Mucosa of rectum (tissue), 2 donors: ENCODE measurements at regions not wholly inside any gene's neighbourhood (a gene's known extent, or its start where the extent isn't known, plus 50 kb on each side); places are given as distances from the start of the nearest gene placed in this dataset.
"Not testable (repeated sequence)": the region's sequence is repeated elsewhere in the genome, so short reads cannot be mapped to it uniquely, and the experiment has no call there.

ENCODE experiments used
- H3K27ac ChIP-seq, 2 donors: one replicate each; pipeline ENCODE4 v1.7.0; 2013; ENCODE audit warnings: inconsistent platforms in 2 of 2, low read depth in 2 of 2, low read length in 2 of 2
- H3K27me3 ChIP-seq, 2 donors: one replicate each; pipeline ENCODE4 v1.7.0; 2013; ENCODE audit warnings: low read length in 2 of 2; ENCODE audit not compliant: control insufficient read depth in 2 of 2, insufficient read depth in 2 of 2
- H3K36me3 ChIP-seq, 2 donors: one replicate each; pipeline ENCODE4 v1.7.0; 2013; ENCODE audit warnings: low read length in 2 of 2; ENCODE audit not compliant: control insufficient read depth in 2 of 2, insufficient read depth in 2 of 2
- H3K4me1 ChIP-seq, 2 donors: one replicate each; pipeline ENCODE4 v1.7.0; 2013; ENCODE audit warnings: low read length in 2 of 2, mild to moderate bottlenecking in 1 of 2; ENCODE audit not compliant: control insufficient read depth in 2 of 2, insufficient read depth in 2 of 2
- H3K4me3 ChIP-seq, 2 donors: one replicate each; pipeline ENCODE4 v1.7.0; 2013; ENCODE audit warnings: low read length in 2 of 2
- H3K9ac ChIP-seq, 2 donors: one replicate each; pipeline ENCODE4 v1.7.0; 2013; ENCODE audit warnings: low read length in 2 of 2, low read depth in 1 of 2, mild to moderate bottlenecking in 1 of 2
- H3K9me3 ChIP-seq, 2 donors: one replicate each; pipeline ENCODE4 v1.7.0; 2013; ENCODE audit warnings: low read length in 2 of 2; ENCODE audit not compliant: control insufficient read depth in 2 of 2
- donor health status: healthy.
- donor health status: Normal muscosa, but diverticular disease.

GRCh38 chr5:135776457-135776856, 58.0 kb upstream of the SLC25A48 start:
- Histone ChIP-seq H3K9me3 (no peaks in the 10 kb centered on the region), H3K36me3 (no peaks in the 10 kb centered on the region), H3K27me3 (no peaks in the 10 kb centered on the region), H3K27ac (no peak overlapping the region), H3K4me1 (no peaks in the 10 kb centered on the region), H3K4me3 (no peak overlapping the region), H3K9ac (no peak overlapping the region)

GRCh38 chr5:135761746-135762145, 72.7 kb upstream of the SLC25A48 start:
- no peak overlapping the region for H3K4me3 ChIP-seq
- H3K36me3 ChIP-seq = no peaks in the 10 kb centered on the region
- no peaks in the 10 kb centered on the region for H3K27me3 ChIP-seq
- no peak overlapping the region for H3K27ac ChIP-seq
- H3K4me1 ChIP-seq = no peaks in the 10 kb centered on the region
- no peaks in the 10 kb centered on the region for H3K9me3 ChIP-seq
- no peak overlapping the region for H3K9ac ChIP-seq

GRCh38 chr5:135759149-135759784, 75.2 kb upstream of the SLC25A48 start:
- H3K27me3 ChIP-seq = no peaks in the 10 kb centered on the region
- no peaks in the 10 kb centered on the region for H3K36me3 ChIP-seq

GRCh38 chr5:135753990-135754389, 80.5 kb upstream of the SLC25A48 start:
- no peak overlapping the region for H3K27ac ChIP-seq
- no peak overlapping the region for H3K4me3 ChIP-seq
- H3K27me3 ChIP-seq = no peaks in the 10 kb centered on the region
- no peaks in the 10 kb centered on the region for H3K36me3 ChIP-seq
- H3K4me1 ChIP-seq = no peaks in the 10 kb centered on the region
- no peak overlapping the region for H3K9ac ChIP-seq
- no peaks in the 10 kb centered on the region for H3K9me3 ChIP-seq

More at GRCh38 chr5:135759149-135759784, 75.2 kb upstream of the SLC25A48 start:
- H3K27ac ChIP-seq = no peak overlapping the region
- H3K9me3 ChIP-seq = no peaks in the 10 kb centered on the region
- H3K4me3 ChIP-seq = no peak overlapping the region
- no peak overlapping the region for H3K9ac ChIP-seq
- H3K4me1 ChIP-seq = no peaks in the 10 kb centered on the region

- Histone ChIP-seq H3K27ac (no peak overlapping the region), H3K9ac (no peak overlapping the region), H3K36me3 (no peaks in the 10 kb centered on the region), H3K4me1 (no peaks in the 10 kb centered on the region), H3K27me3 (no peaks in the 10 kb centered on the region), H3K4me3 (no peak overlapping the region), H3K9me3 (no peaks in the 10 kb centered on the region)
Observed at GRCh38 chr5:135750506-135750905, 84.0 kb upstream of the SLC25A48 start.

GRCh38 chr5:135747824-135748223, 86.6 kb upstream of the SLC25A48 start:
- H3K4me3 ChIP-seq = no peak overlapping the region
- no peak overlapping the region for H3K27ac ChIP-seq
- H3K36me3 ChIP-seq = no peaks in the 10 kb centered on the region
- H3K9me3 ChIP-seq = no peaks in the 10 kb centered on the region
- H3K27me3 ChIP-seq = no peaks in the 10 kb centered on the region
- no peak overlapping the region for H3K9ac ChIP-seq
- H3K4me1 ChIP-seq = no peaks in the 10 kb centered on the region

- no peaks in the 10 kb centered on the region for H3K4me1 ChIP-seq
- H3K4me3 ChIP-seq = no peak overlapping the region
- H3K9me3 ChIP-seq = no peaks in the 10 kb centered on the region
- no peak overlapping the region for H3K27ac ChIP-seq
- no peaks in the 10 kb centered on the region for H3K36me3 ChIP-seq
- H3K9ac ChIP-seq = no peak overlapping the region
- no peaks in the 10 kb centered on the region for H3K27me3 ChIP-seq
Observed at GRCh38 chr5:135745897-135746500, 88.5 kb upstream of the SLC25A48 start.

GRCh38 chr5:135743705-135744411, 90.6 kb upstream of the SLC25A48 start:
- Histone ChIP-seq H3K9me3 (no peaks in the 10 kb centered on the region), H3K27ac (no peak overlapping the region), H3K9ac (no peak overlapping the region), H3K4me1 (no peaks in the 10 kb centered on the region), H3K36me3 (no peaks in the 10 kb centered on the region), H3K4me3 (no peak overlapping the region), H3K27me3 (no peaks in the 10 kb centered on the region)

- Histone ChIP-seq H3K27ac (no peak overlapping the region), H3K9me3 (no peaks in the 10 kb centered on the region), H3K4me1 (no peaks in the 10 kb centered on the region), H3K27me3 (peaks cover 0 to 2% of the 10 kb centered on the region in 2 donors), H3K4me3 (no peak overlapping the region), H3K36me3 (no peaks in the 10 kb centered on the region), H3K9ac (no peak overlapping the region)
Observed at GRCh38 chr5:135743181-135743580, 91.3 kb upstream of the SLC25A48 start.

GRCh38 chr5:135742240-135742639, 92.2 kb upstream of the SLC25A48 start:
- not testable (repeated sequence) for H3K9me3 ChIP-seq, H3K36me3 ChIP-seq, H3K4me1 ChIP-seq, H3K9ac ChIP-seq, H3K27me3 ChIP-seq, H3K27ac ChIP-seq, H3K4me3 ChIP-seq
